Mucosa of descending colon (tissue), 3 donors: ENCODE measurements at regions not wholly inside any gene's neighbourhood (a gene's known extent, or its start where the extent isn't known, plus 50 kb on each side); places are given as distances from the start of the nearest gene placed in this dataset.
"Not testable (repeated sequence)": the region's sequence is repeated elsewhere in the genome, so short reads cannot be mapped to it uniquely, and the experiment has no call there.

Source experiments
- ATAC-seq: fragments of 200-7000 bp; cut with Tn5 transposase; one replicate; pipeline ENCODE4 v1.9.1; 2020; ENCODE audit warnings: mild to moderate bottlenecking, moderate library complexity
- DNase-seq, 3 donors: peaks; one replicate each; pipeline ENCODE4 v3.0.0-alpha.2; 2020
- H3K36me3 ChIP-seq: fragments of 200-600 bp; one replicate; pipeline ENCODE4 v1.8.0; 2021; ENCODE audit warnings: low read depth, mild to moderate bottlenecking
- H3K4me1 ChIP-seq: fragments of 200-600 bp; one replicate; pipeline ENCODE4 v1.8.0; 2021; ENCODE audit warnings: low read depth, mild to moderate bottlenecking
- H3K4me3 ChIP-seq: fragments of 200-600 bp; one replicate; pipeline ENCODE4 v1.8.0; 2021; ENCODE audit warnings: mild to moderate bottlenecking
- H3K9me3 ChIP-seq: fragments of 200-600 bp; one replicate; pipeline ENCODE4 v1.8.0; 2021; ENCODE audit warnings: mild to moderate bottlenecking
- CTCF ChIP-seq: fragments of 200-600 bp; IDR thresholded peaks from one replicate; pipeline ENCODE4 v1.8.0; 2022; ENCODE audit warnings: antibody characterized with exemption, mild to moderate bottlenecking
- intact Hi-C, 2 donors: fragments of 100-400 bp; cut with DNase I in 1 of 2; cut with micrococcal nuclease in 1 of 2; formaldehyde crosslinking; loops; one replicate each; pipeline versions ENCODE4 v1.11.0 to v1.11.1; 2022; cut with DNase I, micrococcal nuclease
- donor health status: DM: no; HTN: no; CAD: no; lungs with moderate emphysema.
- donor health status: DM: no; HTN: no; CAD: no.
- donor health status: DM: no; HTN: yes; CAD: no.

- Histone ChIP-seq H3K4me3 (no peak overlapping the region), H3K9me3 (no peaks in the 10 kb centered on the region), H3K4me1 (no peaks in the 10 kb centered on the region), H3K36me3 (no peaks in the 10 kb centered on the region)
- no peak for DNase-seq
- TF ChIP-seq CTCF, result no peak
- no peak for ATAC-seq
- intact Hi-C loops, result no loop called here
These were observed 776.1 kb downstream of the KCNJ2 start for GRCh38 chr17:70945386-70945785.

GRCh38 chr17:70947215-70947614 is 777.9 kb downstream of the KCNJ2 start:
- no peaks in the 10 kb centered on the region for H3K9me3 ChIP-seq
- no peak overlapping the region for H3K4me3 ChIP-seq
- DNase-seq (no peak), ATAC-seq (no peak)
- no peaks in the 10 kb centered on the region for H3K36me3 ChIP-seq
- H3K4me1 ChIP-seq, result no peaks in the 10 kb centered on the region
- no peak for TF ChIP-seq CTCF
- intact Hi-C loops, result no loop called here

- no peaks in the 10 kb centered on the region for H3K4me1 ChIP-seq
- H3K36me3 ChIP-seq, result no peaks in the 10 kb centered on the region
- no peak overlapping the region for H3K4me3 ChIP-seq
- H3K9me3 ChIP-seq, result no peaks in the 10 kb centered on the region
- ATAC-seq (no peak), DNase-seq (no peak)
- intact Hi-C loops, result no loop called here
- no peak for TF ChIP-seq CTCF
These were observed 778.6 kb downstream of the KCNJ2 start for GRCh38 chr17:70947636-70948565.

- DNase-seq, H3K36me3 ChIP-seq, H3K4me1 ChIP-seq, H3K9me3 ChIP-seq, ATAC-seq, intact Hi-C loops, H3K4me3 ChIP-seq: not testable (repeated sequence)
These were observed 783.8 kb downstream of the KCNJ2 start for GRCh38 chr17:70953140-70953539.

GRCh38 chr17:70955441-70955840 is 786.1 kb downstream of the KCNJ2 start:
- no peak for DNase-seq
- no peak overlapping the region for H3K4me3 ChIP-seq
- no peaks in the 10 kb centered on the region for H3K9me3 ChIP-seq
- intact Hi-C loops, result no loop called here
- H3K4me1 ChIP-seq, result no peaks in the 10 kb centered on the region
- H3K36me3 ChIP-seq, result no peaks in the 10 kb centered on the region
- no peak for ATAC-seq
- TF ChIP-seq CTCF, result no peak

- ATAC-seq, result no peak
- TF ChIP-seq CTCF, result no peak
These were observed 787.4 kb downstream of the KCNJ2 start for GRCh38 chr17:70956726-70957125.

More at GRCh38 chr17:70956726-70957125, 787.4 kb downstream of the KCNJ2 start:
- no peaks in the 10 kb centered on the region for H3K4me1 ChIP-seq
- no peak for DNase-seq
- no peaks in the 10 kb centered on the region for H3K36me3 ChIP-seq
- H3K4me3 ChIP-seq, result no peak overlapping the region
- no peaks in the 10 kb centered on the region for H3K9me3 ChIP-seq
- intact Hi-C loops, result no loop called here
